HT1080 (cell line): ENCODE measurements at regions not wholly inside any gene's neighbourhood (a gene's known extent, or its start where the extent isn't known, plus 50 kb on each side); places are given as distances from the start of the nearest gene placed in this dataset.
"Not testable (repeated sequence)": the region's sequence is repeated elsewhere in the genome, so short reads cannot be mapped to it uniquely, and the experiment has no call there.

Experiments used
- DNase-seq: peaks from one replicate; pipeline ENCODE4 v3.0.0-alpha.2; 2015; ENCODE audit warnings: low read depth

- no peak for DNase-seq
Measured at GRCh38 chr5:126023994-126024441, 399.2 kb upstream of the GRAMD2B start.

GRCh38 chr5:126027149-126027548, 396.1 kb upstream of the GRAMD2B start:
- DNase-seq: no peak

- no peak for DNase-seq
Measured at GRCh38 chr5:126027652-126028051, 395.6 kb upstream of the GRAMD2B start.

- no peak for DNase-seq
Measured at GRCh38 chr5:126028336-126028735, 394.9 kb upstream of the GRAMD2B start.

- not testable (repeated sequence) for DNase-seq
Measured at GRCh38 chr5:126029282-126029681, 393.9 kb upstream of the GRAMD2B start.

- DNase-seq: no peak
Measured at GRCh38 chr5:126030698-126031097, 392.5 kb upstream of the GRAMD2B start.

- peak; percentile 40 for DNase-seq
Measured at GRCh38 chr5:126031989-126032716, 391.1 kb upstream of the GRAMD2B start.

- peak; percentile 26 for DNase-seq
Measured at GRCh38 chr5:126043688-126044087, 379.5 kb upstream of the GRAMD2B start.

- peak; percentile 64 for DNase-seq
Measured at GRCh38 chr5:126044111-126044668, 379.0 kb upstream of the GRAMD2B start.

GRCh38 chr5:126044931-126045565, 378.2 kb upstream of the GRAMD2B start:
- no peak for DNase-seq

GRCh38 chr5:126046318-126046717, 376.9 kb upstream of the GRAMD2B start:
- DNase-seq: no peak

GRCh38 chr5:126046846-126047571, 376.2 kb upstream of the GRAMD2B start:
- DNase-seq: no peak

GRCh38 chr5:126052120-126052519, 371.1 kb upstream of the GRAMD2B start:
- no peak for DNase-seq

- DNase-seq: no peak
Measured at GRCh38 chr5:126052791-126053190, 370.4 kb upstream of the GRAMD2B start.

GRCh38 chr5:126053630-126054029, 369.6 kb upstream of the GRAMD2B start:
- DNase-seq: no peak

GRCh38 chr5:126054577-126055347, 368.4 kb upstream of the GRAMD2B start:
- DNase-seq: no peak

- DNase-seq: no peak
Measured at GRCh38 chr5:126055348-126055729, 367.9 kb upstream of the GRAMD2B start.

- no peak for DNase-seq
Measured at GRCh38 chr5:126056352-126056751, 366.9 kb upstream of the GRAMD2B start.

GRCh38 chr5:126056851-126057622, 366.2 kb upstream of the GRAMD2B start:
- no peak for DNase-seq

GRCh38 chr5:126058392-126058791, 364.8 kb upstream of the GRAMD2B start:
- not testable (repeated sequence) for DNase-seq
